CD4-positive, alpha-beta T cell (primary cell): ENCODE measurements at regions not wholly inside any gene's neighbourhood (a gene's known extent, or its start where the extent isn't known, plus 50 kb on each side); places are given as distances from the start of the nearest gene placed in this dataset.

Experiments used
- ATAC-seq: fragments of 200-7000 bp; cut with Tn5 transposase; one replicate; pipeline ENCODE4 v1.10.0; 2022; ENCODE audit warnings: mild to moderate bottlenecking; ENCODE audit not compliant: poor library complexity
- CTCF ChIA-PET: fragments of 350-600 bp; sonication (Branson Sonifier 250); formaldehyde crosslinking; loops from one replicate; lab custom pipeline; 2021; ENCODE audit warnings: antibody characterized with exemption, inconsistent platforms; lab: Charles Lee
- POLR2A ChIA-PET: fragments of 350-600 bp; sonication (Branson Sonifier 250); formaldehyde crosslinking; loops from one replicate; lab custom pipeline; 2021; ENCODE audit warnings: antibody characterized with exemption, inconsistent platforms; lab: Charles Lee
- DNase-seq, 14 experiments: peaks; one replicate each; pipeline ENCODE4 v3.0.0-alpha.2; 2013 to 2020; ENCODE audit warnings: mixed read lengths in 2 of 14
- H3K27ac ChIP-seq, 2 donors: one replicate each; pipeline versions ENCODE4 v1.5.1 to v1.7.0; 2013; ENCODE audit warnings: low read length in 2 of 2, low read depth in 1 of 2, mild to moderate bottlenecking in 1 of 2
- H3K27me3 ChIP-seq, 2 experiments: 1 replicate in 1 of 2; 2 replicates in 1 of 2; pipeline versions ENCODE4 v1.6.1 to v1.7.0; 2013; ENCODE audit warnings: low read length in 2 of 2, control low read depth in 1 of 2, mild to moderate bottlenecking in 1 of 2, moderate library complexity in 1 of 2; ENCODE audit not compliant: insufficient read depth in 2 of 2, control insufficient read depth in 1 of 2
- H3K36me3 ChIP-seq: one replicate; pipeline ENCODE4 v1.6.1; 2013; ENCODE audit warnings: low read length, control low read depth; ENCODE audit not compliant: insufficient read depth
- H3K4me1 ChIP-seq: one replicate; pipeline ENCODE4 v1.6.1; 2013; ENCODE audit warnings: low read length, control low read depth; ENCODE audit not compliant: insufficient read depth
- H3K4me3 ChIP-seq: one replicate; pipeline ENCODE4 v1.5.1; 2013; ENCODE audit warnings: mild to moderate bottlenecking, low read length, moderate library complexity
- H3K9me3 ChIP-seq, 2 experiments: 1 replicate in 1 of 2; 2 replicates in 1 of 2; pipeline versions ENCODE4 v1.6.1 to v1.7.0; 2013; ENCODE audit warnings: low read length in 2 of 2, mild to moderate bottlenecking in 2 of 2, control low read depth in 1 of 2, moderate library complexity in 1 of 2; ENCODE audit not compliant: control insufficient read depth in 1 of 2, insufficient read depth in 1 of 2
- H3K27ac Mint-ChIP-seq: one replicate; pipeline ENCODE4 v1.8.0; 2020; ENCODE audit warnings: mixed read lengths
- H3K27me3 Mint-ChIP-seq: one replicate; pipeline ENCODE4 v1.8.0; 2021; ENCODE audit warnings: mixed read lengths
- H3K36me3 Mint-ChIP-seq: one replicate; pipeline ENCODE4 v1.8.0; 2021; ENCODE audit warnings: low read depth, mixed read lengths
- H3K4me1 Mint-ChIP-seq: one replicate; pipeline ENCODE4 v1.8.0; 2021; ENCODE audit warnings: low read depth, mixed read lengths
- H3K4me3 Mint-ChIP-seq: one replicate; pipeline ENCODE4 v1.8.0; 2020; ENCODE audit warnings: mild to moderate bottlenecking, mixed read lengths
- H3K9me3 Mint-ChIP-seq: one replicate; pipeline ENCODE4 v1.8.0; 2020; ENCODE audit warnings: mixed read lengths
- CTCF ChIP-seq: fragments of 200-600 bp; IDR thresholded peaks from one replicate; pipeline ENCODE4 v1.8.0; 2022; ENCODE audit warnings: antibody characterized with exemption, mild to moderate bottlenecking
- intact Hi-C, 2 experiments: fragments of 100-400 bp; cut with DNase I in 1 of 2; cut with micrococcal nuclease in 1 of 2; formaldehyde crosslinking; loops; one replicate each; pipeline versions ENCODE4 v1.15.1 to v1.9.0; 2023 to 2025; cut with DNase I, micrococcal nuclease

GRCh38 chr6:112549749-112550148 lies 202.6 kb downstream of the RFPL4B start:
- CTCF ChIA-PET: no interaction called here
- no peaks in the 10 kb centered on the region for H3K36me3 Mint-ChIP-seq

GRCh38 chr6:112557435-112557834 lies 210.3 kb downstream of the RFPL4B start:
- intact Hi-C loops: no loop called here
- ATAC-seq: no peak
- no peaks in the 10 kb centered on the region for H3K36me3 ChIP-seq
- Mint-ChIP-seq H3K27ac (no peak overlapping the region), H3K4me3 (no peak overlapping the region), H3K9me3 (no peaks in the 10 kb centered on the region), H3K27me3 (peaks cover 4% of the 10 kb centered on the region), H3K4me1 (no peaks in the 10 kb centered on the region), H3K36me3 (no peaks in the 10 kb centered on the region)
- no peak overlapping the region for H3K4me3 ChIP-seq
- H3K27ac ChIP-seq: no peak overlapping the region
- DNase-seq: no peak
- no peaks in the 10 kb centered on the region for H3K27me3 ChIP-seq
- POLR2A ChIA-PET: no interaction called here
- CTCF ChIA-PET: no interaction called here
- H3K4me1 ChIP-seq: no peaks in the 10 kb centered on the region
- no peaks in the 10 kb centered on the region for H3K9me3 ChIP-seq
- no peak for TF ChIP-seq CTCF

More at GRCh38 chr6:112549749-112550148, 202.6 kb downstream of the RFPL4B start:
- H3K27me3 ChIP-seq: no peaks in the 10 kb centered on the region
- peaks cover 2% of the 10 kb centered on the region for H3K9me3 Mint-ChIP-seq
- H3K27ac ChIP-seq: no peak overlapping the region
- no peaks in the 10 kb centered on the region for H3K27me3 Mint-ChIP-seq
- no peaks in the 10 kb centered on the region for H3K36me3 ChIP-seq
- H3K9me3 ChIP-seq: no peaks in the 10 kb centered on the region
- no peaks in the 10 kb centered on the region for H3K4me1 Mint-ChIP-seq
- intact Hi-C loops: no loop called here
- H3K4me1 ChIP-seq: no peaks in the 10 kb centered on the region
- POLR2A ChIA-PET: no interaction called here
- no peak overlapping the region for H3K27ac Mint-ChIP-seq
- no peak overlapping the region for H3K4me3 Mint-ChIP-seq
- no peak for TF ChIP-seq CTCF
- DNase-seq (no peak), ATAC-seq (no peak)
- H3K4me3 ChIP-seq: no peak overlapping the region

- Mint-ChIP-seq H3K4me1 (no peaks in the 10 kb centered on the region), H3K36me3 (no peaks in the 10 kb centered on the region), H3K9me3 (no peaks in the 10 kb centered on the region), H3K4me3 (no peak overlapping the region), H3K27me3 (peaks cover 4% of the 10 kb centered on the region), H3K27ac (no peak overlapping the region)
- Histone ChIP-seq H3K4me3 (no peak overlapping the region), H3K9me3 (no peaks in the 10 kb centered on the region), H3K36me3 (no peaks in the 10 kb centered on the region), H3K27ac (no peak overlapping the region), H3K4me1 (no peaks in the 10 kb centered on the region), H3K27me3 (no peaks in the 10 kb centered on the region)
- ATAC-seq (no peak), DNase-seq (no peak)
- POLR2A ChIA-PET: no interaction called here
- intact Hi-C loops: no loop called here
- CTCF ChIA-PET: no interaction called here
- no peak for TF ChIP-seq CTCF
Observed at GRCh38 chr6:112557961-112558360, 210.8 kb downstream of the RFPL4B start.
